K562 (cell line): ENCODE measurements at regions not wholly inside any gene's neighbourhood (a gene's known extent, or its start where the extent isn't known, plus 50 kb on each side); places are given as distances from the start of the nearest gene placed in this dataset.

Experiments
- ATAC-seq: fragments of 200-7000 bp; cut with Tn5 transposase; 3 replicates; pipeline ENCODE4 v1.9.1; 2020; ENCODE audit warnings: moderate library complexity
- BruUV-seq: library from RNA; stranded (reverse); fragments of 400-500 nt; replicated peaks from 2 replicates; lab custom pipeline; 2021; lab: Mats Ljungman, UMichigan
- CTCF ChIA-PET: fragments of 300-600 bp; formaldehyde crosslinking; extraction: SDS; loops from one replicate; lab custom pipeline; 2021; ENCODE audit warnings: low intra/inter-chr PET ratio; lab: Yijun Ruan, JAX
- POLR2A ChIA-PET: fragments of 300-600, 350-650 bp; sonication (Branson Sonifier 250); formaldehyde crosslinking; extraction: SDS; loops from one replicate; lab custom pipeline; 2021; ENCODE audit warnings: antibody characterized with exemption, inconsistent platforms; lab: Yijun Ruan, JAX
- DNase-seq, 4 experiments: peaks; one replicate each; pipeline versions ENCODE4 v3.0.0 to v3.0.0-alpha.2; 2011 to 2018; ENCODE audit warnings: low spot score in 3 of 4, mixed read lengths in 3 of 4; ENCODE audit errors: extremely low read depth in 1 of 4
- FAIRE-seq: peaks from 2 replicates; lab custom pipeline; 2011; peaks lifted over from hg19 to GRCh38; lab: Jason Lieb, UNC
- H2AFZ ChIP-seq: 2 replicates; pipeline ENCODE4 v1.6.0; 2011; ENCODE audit warnings: low read depth, low read length, control low read depth, inconsistent platforms
- H3K27ac ChIP-seq: fragments of 200-600 bp; 3 replicates; pipeline ENCODE4 v1.8.0; 2011; ENCODE audit warnings: low read depth, mild to moderate bottlenecking, control low read depth, inconsistent platforms, low read length, moderate library complexity, mixed read lengths; ENCODE audit errors: extremely low read depth
- H3K27me3 ChIP-seq, 2 experiments: fragments of 300-600 bp in 1 of 2; 2 replicates in 1 of 2; 3 replicates in 1 of 2; pipeline versions ENCODE4 v1.6.0 to v1.8.0; 2011; ENCODE audit warnings: inconsistent platforms in 2 of 2, low read length in 2 of 2, mild to moderate bottlenecking in 1 of 2, mixed read lengths in 1 of 2, moderate library complexity in 1 of 2; ENCODE audit not compliant: control insufficient read depth in 2 of 2, insufficient read depth in 2 of 2
- H3K36me3 ChIP-seq: fragments of 300-600 bp; 3 replicates; pipeline ENCODE4 v1.8.0; 2011; ENCODE audit warnings: mild to moderate bottlenecking, low read length, inconsistent platforms; ENCODE audit not compliant: control insufficient read depth, insufficient read depth
- H3K4me1 ChIP-seq, 2 experiments: fragments of 200-600 bp in 1 of 2; replicated peaks in 1 of 2; 2 replicates in 1 of 2; 3 replicates in 1 of 2; pipeline versions ENCODE4 v1.5.1 to v1.8.0; 2011; ENCODE audit warnings: inconsistent platforms in 2 of 2, low read length in 2 of 2, mild to moderate bottlenecking in 1 of 2, mixed read lengths in 1 of 2, moderate library complexity in 1 of 2; ENCODE audit not compliant: control insufficient read depth in 2 of 2, insufficient read depth in 2 of 2
- H3K4me2 ChIP-seq: 2 replicates; pipeline ENCODE4 v1.6.1; 2011; ENCODE audit warnings: low read length, control low read depth, inconsistent platforms, mixed read lengths; ENCODE audit not compliant: insufficient read depth
- H3K4me3 ChIP-seq: fragments of 200-600 bp; sonication (generic), shearing (Covaris generic); 2 replicates; pipeline ENCODE4 v1.5.1; 2016; ENCODE audit warnings: control low read depth, inconsistent platforms
- H3K79me2 ChIP-seq: fragments of 200-600 bp; 3 replicates; pipeline ENCODE4 v1.8.0; 2011; ENCODE audit warnings: low read length, inconsistent platforms; ENCODE audit not compliant: control insufficient read depth, insufficient read depth
- H3K9ac ChIP-seq, 2 experiments: 2 replicates each; pipeline versions ENCODE4 v1.6.0 to v1.6.1; 2011; ENCODE audit warnings: low read depth in 2 of 2, low read length in 2 of 2, control low read depth in 1 of 2, inconsistent platforms in 1 of 2, mild to moderate bottlenecking in 1 of 2, mixed read lengths in 1 of 2; ENCODE audit not compliant: insufficient read depth in 1 of 2
- H3K9me1 ChIP-seq: one replicate; pipeline ENCODE4 v1.6.0; 2011; ENCODE audit warnings: inconsistent platforms, mild to moderate bottlenecking, low read length, moderate library complexity; ENCODE audit not compliant: control insufficient read depth, insufficient read depth
- H3K9me3 ChIP-seq: replicated peaks from 2 replicates; pipeline ENCODE4 v1.5.1; 2011; ENCODE audit warnings: low read depth, low read length, inconsistent platforms; ENCODE audit not compliant: control insufficient read depth, insufficient read depth
- H4K20me1 ChIP-seq: replicated peaks from 2 replicates; pipeline ENCODE4 v1.6.1; 2011; ENCODE audit warnings: low read length, inconsistent platforms, mixed read lengths; ENCODE audit not compliant: control insufficient read depth, insufficient read depth
- E2F1 ChIP-seq: sonication (generic); formaldehyde crosslinking; IDR thresholded peaks from 2 replicates; pipeline ENCODE4 v1.8.1; 2023; ENCODE audit warnings: mild to moderate bottlenecking, missing genetic modification reagents, moderate library complexity
- PML ChIP-seq: IDR thresholded peaks from 2 replicates; pipeline ENCODE4 v1.6.1; 2012; ENCODE audit warnings: low read length, inconsistent platforms
- SRSF1 ChIP-seq: fragments of 200-400 bp; formaldehyde crosslinking; IDR thresholded peaks from 2 replicates; pipeline ENCODE4 v1.6.1; 2017; ENCODE audit warnings: mild to moderate bottlenecking, low read depth, low read length, moderate library complexity
- SRSF3 ChIP-seq: fragments of 200-400 bp; formaldehyde crosslinking; IDR thresholded peaks from 2 replicates; pipeline ENCODE4 v1.6.1; 2016; ENCODE audit warnings: mild to moderate bottlenecking, low read length, moderate library complexity; ENCODE audit not compliant: insufficient read depth
- U2AF2 ChIP-seq: fragments of 200-400 bp; formaldehyde crosslinking; optimal IDR thresholded peaks from 2 replicates; pipeline ENCODE3; 2017; ENCODE audit warnings: low read depth, mild to moderate bottlenecking, low read length
- ZNF584 ChIP-seq: fragments of 200-800 bp; sonication (Bioruptor generic); IDR thresholded peaks from 2 replicates; pipeline ENCODE4 v1.6.1; 2016; ENCODE audit warnings: low read depth, mild to moderate bottlenecking, missing genetic modification characterization, missing compliant biosample characterization
- WGBS: fragments of 100-300 bp; shearing (Covaris generic); methylation state at CpG from one replicate; pipeline ENCODE4 v1.1.6; 2016; ENCODE audit warnings: low coverage, mixed read lengths; ENCODE audit not compliant: insufficient coverage; ENCODE audit errors: missing lambda C conversion rate; 5-methylcytosine and 5-hydroxymethylcytosine counted together
- in situ Hi-C: fragments of 300-500 bp; cut with MboI; formaldehyde crosslinking; loops from 4 replicates; pipeline ENCODE4 v1.15.0; 2018; ENCODE audit warnings: inconsistent platforms, mixed read lengths
- intact Hi-C: fragments of 100-400 bp; cut with micrococcal nuclease; formaldehyde crosslinking; loops from 2 replicates; pipeline ENCODE4 v1.14.2; 2022

- Histone ChIP-seq H3K36me3 (no peaks in the 10 kb centered on the region), H3K79me2 (no peaks in the 10 kb centered on the region), H2AFZ (no peak overlapping the region), H3K4me3 (no peak overlapping the region), H3K4me1 (no peaks in the 10 kb centered on the region), H4K20me1 (no peaks in the 10 kb centered on the region), H3K9me3 (no peaks in the 10 kb centered on the region), H3K9ac (no peak overlapping the region), H3K27ac (no peak overlapping the region), H3K9me1 (no peaks in the 10 kb centered on the region), H3K27me3 (peaks cover 0 to 18% of the 10 kb centered on the region in 2 experiments; a peak in 1 of 5 replicates), H3K4me2 (no peak overlapping the region)
- in situ Hi-C loops: no loop called here
- intact Hi-C loops: loop anchor here (10.0 kb wide), 1 partner anchor 1858 kb away; no protein-coding TSS in a partner anchor
- WGBS: 2% methylated on average over 6 of the region's 9 CpGs
- TF ChIP-seq ZNF584 (no peak), SRSF1 (no peak)
- FAIRE-seq: no peak
- ChIA-PET CTCF (no interaction called here), POLR2A (no interaction called here)
- BruUV-seq: no TSS peak
- DNase-seq: no peak
- no peak for ATAC-seq
These were observed 236.7 kb downstream of the GLRX3 start for GRCh38 chr10:130372866-130373265.

- Histone ChIP-seq H3K4me2 (no peak overlapping the region), H2AFZ (no peak overlapping the region), H3K36me3 (no peaks in the 10 kb centered on the region), H3K9ac (no peak overlapping the region), H4K20me1 (no peaks in the 10 kb centered on the region), H3K27ac (no peak overlapping the region), H3K4me3 (no peak overlapping the region), H3K79me2 (no peaks in the 10 kb centered on the region), H3K27me3 (no peaks in the 10 kb centered on the region; a peak in 1 of 5 replicates), H3K9me1 (no peaks in the 10 kb centered on the region), H3K9me3 (no peaks in the 10 kb centered on the region), H3K4me1 (no peaks in the 10 kb centered on the region)
- no TSS peak for BruUV-seq
- no peak for DNase-seq
- under 1% methylated on average over 15 of the region's 17 CpGs for WGBS
- in situ Hi-C loops: no loop called here
- ATAC-seq: no peak
- ChIA-PET POLR2A (no interaction called here), CTCF (no interaction called here)
- TF ChIP-seq PML (no peak), SRSF3 (no peak), U2AF2 (no peak), E2F1 (CRISPR knock-in tag) (no peak)
- no peak for FAIRE-seq
- intact Hi-C loops: loop anchor here (10.0 kb wide), 1 partner anchor 1863 kb away; no protein-coding TSS in a partner anchor
These were observed 241.9 kb downstream of the GLRX3 start for GRCh38 chr10:130377986-130378540.
